Left hindlimb (tissue), 1 donor: ENCODE measurements at regions not wholly inside any gene's neighbourhood (a gene's known extent, or its start where the extent isn't known, plus 50 kb on each side); places are given as distances from the start of the nearest gene placed in this dataset.

Experiments used
- DNase-seq: peaks from one replicate; pipeline ENCODE4 v3.0.0-alpha.2; 2018

DNA sequence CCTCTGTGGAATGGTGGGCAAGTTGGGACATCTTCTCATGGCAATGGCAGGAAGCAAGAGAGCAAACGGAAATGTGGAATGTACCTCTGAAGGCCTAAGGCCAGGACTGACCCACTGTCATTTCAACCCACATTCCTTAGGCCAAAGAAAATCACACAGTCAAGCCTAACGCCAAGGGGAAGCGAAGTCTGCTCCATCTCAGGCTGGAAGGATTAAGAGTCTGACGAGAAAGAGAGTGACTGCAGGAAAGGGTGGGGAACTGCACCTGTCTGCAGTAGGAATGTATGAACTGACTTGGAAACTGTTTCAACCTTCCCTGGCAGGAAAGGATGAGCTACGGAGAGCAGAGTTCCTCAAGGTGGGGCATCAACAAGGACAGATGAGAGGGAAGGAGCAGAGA, 90.2 kb upstream of the TAS2R1 start:
- DNase-seq, result no peak

GRCh38 chr5:9716838-9717281, 86.7 kb upstream of the TAS2R1 start:
- no peak for DNase-seq

DNA sequence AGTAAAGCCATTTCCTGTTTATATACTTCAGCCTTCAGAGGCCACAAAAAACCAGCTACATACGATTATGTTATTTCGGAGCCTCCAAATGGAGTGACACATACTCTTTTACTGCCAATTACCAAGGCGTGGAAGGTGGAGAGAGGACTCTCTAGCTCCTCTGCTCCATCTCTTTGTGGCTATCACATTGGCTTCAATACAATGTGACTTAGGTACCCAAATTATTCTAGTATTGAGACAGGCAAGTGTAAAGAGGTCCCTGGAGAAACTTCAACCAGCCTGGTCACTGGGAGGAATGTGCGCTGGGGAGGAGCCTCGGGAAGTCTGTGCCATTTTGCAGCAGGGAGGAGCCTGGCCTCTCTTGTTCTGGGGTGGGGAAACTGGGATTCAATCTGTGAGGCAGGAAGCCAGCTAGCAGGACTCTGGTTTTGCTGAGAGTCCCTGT, 85.8 kb upstream of the TAS2R1 start:
- DNase-seq, result peak; percentile 74

GRCh38 chr5:9713959-9714586, 83.9 kb upstream of the TAS2R1 start:
- DNase-seq, result no peak

- DNase-seq, result peak; percentile 71
Measured at GRCh38 chr5:9713356-9713755, 83.2 kb upstream of the TAS2R1 start.

- DNase-seq, result no peak
Measured at GRCh38 chr5:9712911-9713310, 82.8 kb upstream of the TAS2R1 start.

- DNase-seq, result no peak
Measured at GRCh38 chr5:9712506-9712905, 82.4 kb upstream of the TAS2R1 start.

DNA sequence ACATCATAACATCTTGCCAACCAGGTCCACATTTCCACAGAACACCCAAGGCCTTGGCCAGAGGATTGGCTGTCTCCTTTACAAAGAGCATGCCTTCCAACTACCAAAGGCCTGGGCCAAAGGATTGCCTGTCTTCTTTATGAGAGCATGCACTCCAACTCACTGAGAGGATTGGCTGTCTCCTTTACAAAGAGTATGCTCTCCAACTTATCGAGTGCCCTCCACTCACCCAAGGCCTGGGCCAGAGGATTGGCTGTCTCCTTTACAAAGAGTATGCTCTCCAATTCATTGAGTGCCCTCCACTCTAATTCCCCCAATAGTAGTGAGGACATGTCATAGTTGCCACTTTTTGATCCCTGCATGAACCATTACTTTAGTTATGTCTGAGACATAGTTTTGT, 79.9 kb upstream of the TAS2R1 start:
- DNase-seq, result no peak

GRCh38 chr5:9707732-9708462, 77.7 kb upstream of the TAS2R1 start:
- no peak for DNase-seq

DNA sequence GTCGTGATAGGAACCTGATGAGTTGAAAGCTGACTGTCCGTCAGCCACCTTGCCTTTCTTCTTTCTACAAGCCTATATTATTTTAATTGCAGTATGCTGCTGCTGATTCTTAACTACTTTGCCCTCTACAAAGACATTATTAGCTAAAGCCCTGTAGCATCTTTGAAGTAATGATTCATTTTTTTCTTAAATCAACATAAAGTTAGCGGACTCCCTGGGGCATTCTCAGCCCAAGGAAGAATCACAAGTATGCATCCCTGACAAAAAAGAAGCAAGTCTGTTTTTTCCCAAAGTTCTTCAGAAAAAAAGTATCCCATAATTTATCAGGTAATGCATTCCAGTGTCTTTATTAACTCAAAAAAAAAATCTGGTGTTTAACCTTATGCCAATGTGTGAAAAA, 69.5 kb upstream of the TAS2R1 start:
- no peak for DNase-seq

DNA sequence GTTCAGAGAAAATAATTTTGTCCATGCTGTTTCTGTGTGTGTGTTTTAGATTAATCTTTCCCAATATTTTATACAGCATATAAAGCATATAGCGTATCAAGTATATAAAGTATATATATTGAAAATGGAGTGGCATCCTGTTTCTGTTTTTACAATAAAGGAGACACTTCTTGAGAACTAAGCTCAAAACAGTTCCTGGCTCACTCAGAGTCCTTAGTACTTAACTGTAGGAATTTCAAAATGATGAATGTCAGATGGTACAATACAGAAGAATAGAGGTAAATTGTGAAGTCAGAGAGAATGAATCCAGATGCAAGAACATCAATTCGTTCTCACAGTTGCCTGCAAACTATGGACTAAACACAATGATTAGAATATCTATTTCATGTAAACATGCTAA, 68.7 kb upstream of the TAS2R1 start:
- DNase-seq, result no peak

GRCh38 chr5:9698125-9698826, 68.1 kb upstream of the TAS2R1 start:
- DNase-seq, result no peak

DNA sequence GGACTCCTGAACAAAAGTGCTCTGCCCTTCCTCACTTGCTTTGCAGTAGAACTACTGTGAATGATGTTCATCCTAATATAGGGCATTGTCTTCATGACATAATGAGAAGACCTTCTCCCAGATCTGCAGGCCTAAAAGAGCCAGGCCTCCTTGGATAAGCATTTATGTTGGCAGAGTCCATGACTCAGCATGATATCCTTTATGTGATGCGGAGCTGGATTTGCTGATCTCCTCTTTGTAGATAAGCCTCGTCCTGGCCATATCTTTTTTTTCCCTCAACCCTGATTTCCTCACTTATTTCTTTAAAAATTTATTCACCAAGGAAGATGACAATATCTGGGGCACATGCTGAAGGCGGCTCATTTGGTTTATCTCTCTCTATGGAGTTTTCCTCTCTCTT, 62.4 kb upstream of the TAS2R1 start:
- no peak for DNase-seq

DNA sequence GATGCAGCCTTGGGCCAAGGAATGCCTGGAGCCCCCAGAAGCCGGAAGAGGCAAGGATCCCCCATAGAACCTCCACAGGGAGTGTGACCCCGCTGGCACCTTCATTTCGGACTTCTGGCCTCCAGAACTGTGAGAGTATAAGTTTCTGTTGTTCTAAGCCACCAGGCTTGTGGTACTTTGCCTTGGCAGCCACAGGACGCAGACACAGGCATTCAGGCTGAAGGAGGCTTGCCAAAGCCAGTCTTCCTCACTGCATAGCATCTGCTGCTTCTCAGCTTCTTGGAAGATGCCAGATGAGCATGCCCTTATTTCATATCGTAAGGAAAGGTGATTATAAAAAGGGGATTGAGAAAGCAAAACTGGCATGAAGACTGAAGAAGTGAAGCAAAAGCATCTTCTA, 61.1 kb upstream of the TAS2R1 start:
- DNase-seq, result no peak

DNA sequence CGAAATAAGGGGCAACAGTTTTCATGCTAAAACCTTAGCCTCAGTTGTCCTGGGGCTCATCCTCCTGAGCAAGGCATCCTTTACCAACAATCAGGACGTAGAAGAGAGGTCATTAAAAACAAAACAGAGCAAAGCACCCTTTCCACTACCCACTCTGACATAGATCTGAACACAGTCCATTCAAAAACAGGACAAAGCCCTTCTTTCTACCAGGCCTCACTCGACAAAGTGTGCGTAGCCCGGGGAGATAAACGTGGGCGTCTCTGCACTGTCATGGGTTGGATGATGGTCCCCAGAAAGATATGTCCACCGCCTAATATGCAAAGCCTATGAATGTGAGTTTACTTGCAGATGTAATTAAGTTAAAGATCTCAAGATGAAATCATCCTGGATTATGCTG, 60.6 kb upstream of the TAS2R1 start:
- no peak for DNase-seq

- DNase-seq, result no peak
Measured at GRCh38 chr5:9686216-9686615, 56.1 kb upstream of the TAS2R1 start.

- no peak for DNase-seq
Measured at GRCh38 chr5:9681706-9682105, 51.6 kb upstream of the TAS2R1 start.
